Transverse colon (tissue), 4 donors: ENCODE measurements at regions not wholly inside any gene's neighbourhood (a gene's known extent, or its start where the extent isn't known, plus 50 kb on each side); places are given as distances from the start of the nearest gene placed in this dataset.

Experiments used
- CTCF ChIP-seq, 5 experiments: fragments of 200-600 bp in 3 of 5; fragments of 450-650 bp in 2 of 5; sonication (generic) in 3 of 5; IDR thresholded peaks; 1 replicate in 2 of 5; 2 replicates in 3 of 5; pipeline ENCODE4 v1.5.1; 2016 to 2017; ENCODE audit warnings: antibody characterized with exemption in 5 of 5, inconsistent platforms in 3 of 5, mild to moderate bottlenecking in 2 of 5, moderate library complexity in 1 of 5
- EP300 ChIP-seq: sonication (generic); formaldehyde crosslinking; IDR thresholded peaks from one replicate; pipeline ENCODE4 v1.6.1; 2017; ENCODE audit warnings: antibody characterized with exemption, low read depth
- POLR2A ChIP-seq: fragments of 450-650 bp; IDR thresholded peaks from one replicate; pipeline ENCODE4 v1.6.1; 2016; ENCODE audit warnings: antibody characterized with exemption, mild to moderate bottlenecking, moderate library complexity
- POLR2AphosphoS5 ChIP-seq, 3 donors: sonication (generic); formaldehyde crosslinking; IDR thresholded peaks; one replicate each; pipeline ENCODE4 v1.6.1; 2016; ENCODE audit warnings: antibody characterized with exemption in 3 of 3

DNA sequence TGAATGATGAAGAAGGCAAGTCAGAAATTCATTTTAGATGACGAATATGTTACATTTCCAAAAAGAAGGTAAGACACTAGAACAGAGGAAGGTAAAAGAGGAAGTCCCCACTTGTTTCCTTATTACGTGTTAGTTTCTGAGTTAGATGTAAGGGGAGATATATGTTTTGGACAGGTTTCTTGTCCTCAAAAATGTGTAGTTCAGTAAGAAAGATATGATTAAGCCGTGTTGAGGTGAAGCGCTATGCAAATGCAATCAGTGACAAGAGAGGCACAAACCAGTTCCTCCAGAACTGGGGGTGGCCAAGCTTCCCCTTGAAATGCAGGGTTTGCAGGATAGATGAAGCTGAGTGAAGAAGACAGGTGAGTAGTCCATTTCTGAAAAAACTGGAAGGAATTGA is 293.3 kb upstream of the RUNX1 start:
- TF ChIP-seq CTCF (IDR thresholded peaks at IDR 0.05), result no peak
- no peak for TF ChIP-seq POLR2A
- no peak for TF ChIP-seq POLR2AphosphoS5 (IDR thresholded peaks at IDR 0.05)
- no peak for TF ChIP-seq EP300
